Hematopoietic multipotent progenitor cell treated with erythropoietin and hydrocortisone succinate and interleukin-3 and kit ligand, for 4 days (in vitro differentiated cells): ENCODE measurements at regions not wholly inside any gene's neighbourhood (a gene's known extent, or its start where the extent isn't known, plus 50 kb on each side); places are given as distances from the start of the nearest gene placed in this dataset.

ENCODE experiments used
- DNase-seq: peaks from one replicate; pipeline ENCODE4 v3.0.0-alpha.2; 2015

GRCh38 chr14:100638211-100638855 is 51.1 kb upstream of the BEGAIN start:
- DNase-seq: no peak

GRCh38 chr14:100639280-100639679 is 52.1 kb upstream of the BEGAIN start:
- DNase-seq: no peak

- DNase-seq: peak; percentile 94
Observed at GRCh38 chr14:100640471-100641273, 53.5 kb upstream of the BEGAIN start.

DNA sequence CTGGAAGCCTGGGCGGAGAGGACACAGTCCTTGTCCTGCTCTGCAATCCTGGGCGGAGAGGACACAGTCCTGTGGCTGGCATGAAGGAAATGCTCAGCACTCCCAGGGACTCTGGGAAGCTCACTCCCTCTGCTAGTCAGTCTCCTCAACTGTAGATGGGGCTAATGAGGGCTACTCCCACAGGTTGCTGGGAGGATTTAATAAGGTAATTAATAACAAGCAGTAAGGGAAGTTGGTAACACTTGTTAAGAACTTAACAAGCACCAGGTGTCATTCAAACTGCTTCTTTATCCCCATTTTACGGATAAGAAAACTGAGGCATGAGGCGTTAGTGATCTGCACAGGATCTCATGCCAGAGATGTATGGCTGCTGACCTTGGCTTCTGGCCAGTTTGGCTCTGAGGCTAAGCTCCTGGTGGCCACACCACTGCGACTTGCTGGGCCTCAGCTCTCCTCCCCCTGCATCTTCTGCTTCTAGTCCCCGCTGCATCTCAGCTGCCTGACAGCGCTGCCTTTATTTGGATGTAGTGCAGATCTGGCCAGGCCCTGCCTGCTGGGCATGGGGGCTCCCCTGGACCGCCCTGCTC is 54.1 kb upstream of the BEGAIN start:
- peak; percentile 53 for DNase-seq

- no peak for DNase-seq
Observed at GRCh38 chr14:100643426-100643825, 56.2 kb upstream of the BEGAIN start.

- peak; percentile 63 for DNase-seq
Observed at GRCh38 chr14:100644383-100644782, 57.2 kb upstream of the BEGAIN start.

GRCh38 chr14:100644784-100645183 is 57.6 kb upstream of the BEGAIN start:
- DNase-seq: peak; percentile 79

GRCh38 chr14:100645196-100645981 is 58.2 kb upstream of the BEGAIN start:
- DNase-seq: peak; percentile 97

DNA sequence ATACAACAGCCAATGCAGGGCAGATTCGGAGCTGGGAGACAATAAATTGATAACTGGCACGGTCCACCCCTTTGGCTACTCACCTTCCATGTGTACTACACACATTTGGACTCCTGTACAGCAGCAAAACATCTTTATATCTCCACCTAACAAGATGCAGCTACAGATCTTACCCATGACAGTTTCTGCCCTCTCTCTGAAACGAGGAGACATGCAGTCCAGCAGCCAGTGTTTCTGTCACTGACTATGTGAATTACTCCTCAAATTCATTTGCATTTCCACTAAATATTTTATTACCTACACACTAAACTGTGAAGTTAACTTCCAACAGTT is 58.7 kb upstream of the BEGAIN start:
- DNase-seq: no peak

- no peak for DNase-seq
Observed at GRCh38 chr14:100648474-100649172, 61.4 kb upstream of the BEGAIN start.

DNA sequence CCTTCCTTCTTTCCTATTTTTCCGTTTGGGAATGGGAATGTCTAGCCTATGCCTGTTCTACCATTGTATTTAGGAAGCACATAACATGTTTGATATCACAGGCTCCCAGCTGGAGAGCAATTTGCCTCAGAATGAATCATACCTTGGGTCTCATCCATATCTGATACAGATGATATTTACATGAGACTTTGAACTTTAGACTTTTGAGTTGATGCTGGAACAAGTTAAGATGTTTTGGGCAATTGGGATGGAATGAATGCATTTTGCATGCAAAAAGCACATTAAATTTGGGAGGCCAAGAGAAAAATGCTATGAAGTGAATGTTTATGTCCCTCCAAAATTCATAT is 61.9 kb upstream of the BEGAIN start:
- DNase-seq: no peak

DNA sequence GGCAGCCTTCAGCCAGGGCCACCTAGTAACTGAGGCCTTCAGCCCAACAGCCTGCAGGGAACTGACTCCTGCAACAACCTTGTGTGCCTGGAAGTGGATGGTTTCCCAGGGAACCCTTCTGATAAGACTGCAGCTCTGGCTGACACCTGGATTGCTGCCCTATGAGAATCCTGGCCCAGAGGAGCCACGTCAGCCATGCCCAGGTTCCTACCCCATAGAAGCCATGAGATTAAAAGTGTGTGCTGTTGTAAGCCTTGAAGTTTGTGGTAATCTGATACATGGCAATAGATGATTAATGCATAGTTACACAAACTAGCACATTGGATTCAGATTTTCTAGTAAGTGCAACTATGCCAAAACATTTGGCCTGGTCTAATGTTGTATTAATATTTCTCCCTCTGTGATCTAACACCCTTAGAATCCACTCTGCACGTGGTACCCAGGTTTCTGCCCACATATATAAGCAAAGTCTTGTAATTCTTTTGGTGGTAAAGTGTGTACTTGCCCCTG is 64.8 kb upstream of the BEGAIN start:
- DNase-seq: no peak

DNA sequence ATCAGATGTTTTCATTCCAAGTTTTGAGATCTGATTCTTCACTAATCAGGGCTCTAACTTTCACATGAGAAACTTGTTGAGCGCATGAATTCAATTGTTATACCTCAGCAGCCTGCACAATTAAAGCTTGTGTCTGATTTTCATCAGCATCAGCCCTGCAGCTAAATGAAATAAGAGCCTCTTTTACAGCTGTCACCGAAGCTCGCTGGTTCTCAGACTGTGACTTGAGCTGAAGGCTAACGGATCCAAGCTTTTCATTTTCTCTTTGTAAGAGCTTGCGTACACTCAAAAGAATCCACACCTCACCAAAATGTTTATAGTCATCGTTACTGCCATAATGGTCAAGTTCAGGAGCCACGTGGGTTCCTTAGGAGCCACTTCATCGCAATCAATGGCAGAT is 65.5 kb upstream of the BEGAIN start:
- no peak for DNase-seq

DNA sequence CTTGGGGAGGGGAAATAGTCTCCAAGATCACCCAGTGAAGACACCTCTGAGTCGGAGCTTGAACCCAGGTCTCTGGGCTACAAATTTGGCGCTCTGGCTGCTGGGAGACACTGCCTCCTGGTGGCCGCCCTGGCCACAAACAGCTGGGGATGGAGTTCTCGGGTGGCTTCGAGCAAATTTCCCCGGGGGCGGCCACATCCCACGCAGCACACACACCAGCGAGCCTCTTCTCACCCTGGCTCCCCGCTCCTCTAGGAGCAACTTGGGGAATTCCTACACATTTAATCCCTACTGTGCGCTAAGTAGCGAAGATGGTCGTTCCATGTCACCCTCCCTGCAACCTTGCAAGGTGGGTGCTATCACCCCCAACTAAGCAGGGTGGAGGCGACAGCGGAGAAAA is 66.2 kb upstream of the BEGAIN start:
- DNase-seq: peak; percentile 51

GRCh38 chr14:100654025-100654813 is 67.0 kb upstream of the BEGAIN start:
- DNase-seq: no peak

DNA sequence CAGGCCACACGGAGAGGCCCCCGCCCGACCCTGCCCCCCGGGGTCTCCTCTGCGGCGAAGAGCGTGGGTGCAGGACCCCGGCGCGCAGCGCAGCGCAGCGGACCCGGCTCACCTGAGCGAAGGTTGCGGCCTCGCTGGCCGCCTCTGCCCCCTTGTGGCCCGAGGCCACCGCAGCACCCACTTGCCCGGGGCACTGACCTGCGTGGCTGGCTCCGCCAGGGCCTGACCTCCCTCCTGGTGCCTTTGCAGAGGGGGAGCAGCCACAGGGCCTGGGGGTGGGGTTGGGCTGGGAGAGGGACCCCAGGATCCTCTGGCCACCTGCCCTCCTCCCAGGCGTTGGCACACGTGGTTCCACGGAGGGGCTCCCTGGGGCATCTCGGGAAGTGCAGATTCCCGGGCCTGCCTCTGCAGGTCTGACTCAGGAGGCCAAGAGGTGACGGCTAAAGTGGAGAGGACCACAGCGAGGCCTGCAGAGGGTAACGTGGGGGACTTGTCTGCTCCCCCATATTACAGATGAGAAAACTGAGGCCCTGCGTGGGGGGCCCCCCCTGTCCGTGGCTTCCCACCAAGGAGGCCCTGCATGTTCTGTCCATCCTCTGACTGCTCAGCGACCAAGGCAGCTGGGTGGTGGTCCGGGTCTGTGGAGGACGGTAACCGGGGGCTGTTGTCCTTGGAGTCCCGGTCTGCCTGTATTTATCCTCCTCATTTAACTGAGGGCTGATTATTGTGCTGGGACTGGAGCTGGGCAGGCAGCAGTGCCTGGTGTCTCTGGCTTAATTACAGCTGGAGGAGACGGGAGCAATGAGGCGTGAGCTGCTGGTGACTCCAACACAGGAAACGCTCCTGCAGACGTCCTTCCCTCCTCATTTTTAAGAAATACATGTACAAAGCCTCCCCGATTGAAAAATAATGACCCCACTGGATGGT is 67.9 kb upstream of the BEGAIN start:
- peak; percentile 56 for DNase-seq

GRCh38 chr14:100655741-100656085 is 68.5 kb upstream of the BEGAIN start:
- DNase-seq: no peak

GRCh38 chr14:100656996-100657395 is 69.7 kb upstream of the DLK1 start:
- no peak for DNase-seq

DNA sequence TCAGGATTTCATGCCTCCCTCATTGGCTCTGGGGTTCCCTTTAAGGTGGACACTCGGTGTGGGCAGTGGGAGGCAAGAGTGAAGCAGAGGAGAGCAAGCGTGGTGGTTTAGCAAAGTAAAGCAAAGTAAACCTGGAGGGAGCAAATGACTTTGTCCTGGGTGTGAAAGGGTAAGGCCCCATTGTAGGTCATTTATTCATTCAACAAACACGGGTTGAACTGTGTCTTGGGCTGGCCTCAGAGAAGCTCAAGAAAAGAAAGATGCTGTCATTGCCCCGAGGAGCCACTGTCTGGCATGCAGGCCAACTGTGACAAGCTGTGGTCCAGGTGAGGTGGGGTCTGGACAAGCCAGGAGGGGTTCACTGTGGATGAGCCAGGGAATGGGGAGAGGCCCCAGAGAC is 68.9 kb upstream of the DLK1 start:
- no peak for DNase-seq

DNA sequence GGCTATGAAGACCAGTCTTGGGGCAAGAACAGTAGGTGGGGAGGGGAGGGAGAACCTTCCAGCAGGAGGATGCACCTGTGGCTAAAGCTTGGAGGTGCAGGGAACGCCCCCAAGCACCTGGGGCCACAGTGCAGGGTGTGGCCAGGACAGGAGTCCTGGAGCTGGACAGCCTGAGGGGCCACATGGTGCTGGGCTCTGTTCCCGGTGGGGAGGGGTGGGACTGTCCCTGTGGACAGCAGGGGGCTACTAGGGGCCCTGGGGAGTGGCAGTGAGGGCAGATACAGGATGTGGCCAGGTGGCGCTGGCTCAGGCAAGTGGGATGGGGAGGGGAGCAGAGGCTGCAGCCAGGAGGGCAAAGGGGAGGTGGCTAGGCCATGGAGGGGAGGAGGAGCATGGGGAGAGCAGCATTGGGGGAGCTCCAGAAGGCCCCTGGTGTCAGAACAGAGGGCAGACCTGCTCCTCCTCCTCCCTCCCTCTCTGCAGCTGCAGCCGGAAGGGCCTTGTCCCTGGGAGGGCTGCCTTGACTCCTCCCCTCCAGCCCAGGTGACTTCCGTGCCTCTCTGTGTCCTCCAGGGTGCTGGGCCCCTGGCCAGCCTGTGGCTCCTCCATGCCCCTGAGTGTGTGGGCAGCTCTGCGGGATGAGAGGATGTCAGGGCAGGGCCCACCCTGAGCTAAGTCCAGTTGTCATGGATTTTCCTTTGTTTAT is 68.4 kb upstream of the DLK1 start:
- no peak for DNase-seq
